ENCODE measurements at regions not wholly inside any gene's neighbourhood (a gene's known extent, or its start where the extent isn't known, plus 50 kb on each side); places are given as distances from the start of the nearest gene placed in this dataset.

DNA sequence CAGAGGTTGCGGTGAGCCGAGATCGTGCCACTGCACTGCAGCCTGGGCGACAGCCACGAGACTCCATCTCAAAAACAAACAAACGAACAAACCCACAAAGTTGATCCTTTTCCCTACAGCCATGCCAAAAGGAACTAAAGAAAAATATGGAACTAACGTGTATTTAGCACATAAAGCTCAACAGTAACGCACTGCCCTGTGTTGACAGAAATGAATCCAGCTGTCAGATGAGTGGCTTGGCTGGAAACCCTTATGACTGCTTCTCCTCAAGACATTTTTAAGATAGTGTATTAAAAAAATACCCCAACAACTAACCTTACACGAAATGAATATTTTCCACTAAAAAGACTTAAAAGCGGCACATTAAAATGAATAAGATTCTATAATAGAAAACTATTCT is 62.9 kb upstream of the TUBA3E start:
- Histone ChIP-seq H3K4me3 (no peak overlapping the region), H3K9ac (no peak overlapping the region), H3F3A (ENCODE audit: insufficient read depth) (no peaks in the 10 kb centered on the region), H3K27ac (no peak overlapping the region), H3K4me1 (ENCODE audit: insufficient read depth) (no peaks in the 10 kb centered on the region), H3K36me3 (ENCODE audit: low read depth) (no peaks in the 10 kb centered on the region), H4K20me1 (ENCODE audit: insufficient read depth) (no peaks in the 10 kb centered on the region), H3K79me2 (ENCODE audit: insufficient read depth) (no peaks in the 10 kb centered on the region), H3K9me3 (ENCODE audit: low read depth) (no peaks in the 10 kb centered on the region), H3K9me2 (ENCODE audit: insufficient read depth) (no peaks in the 10 kb centered on the region), H2AFZ (no peak overlapping the region), H3K4me2 (ENCODE audit: unreplicated experiment) (no peak overlapping the region), H3K27me3 (replicated peaks; ENCODE audit: insufficient read depth) (peaks cover 32% of the 10 kb centered on the region)
- no peak for TF ChIP-seq EZH2phosphoT487 (IDR thresholded peaks at IDR 0.05; ENCODE audit: insufficient read depth, low read depth)
- no peak for TF ChIP-seq EZH2 (IDR thresholded peaks at IDR 0.05; ENCODE audit: insufficient read depth, poor library complexity, severe bottlenecking)
- in situ Hi-C loops (cut with MboI), result no loop called here
- DNase-seq, result no peak
- WGBS, 2 experiments (ENCODE audit: low coverage in 1 of 2, low lambda C conversion rate in 2 of 2, missing lambda C conversion rate in 2 of 2), result 15 to 18% methylated on average over 10 of the region's 10 CpGs

DNA sequence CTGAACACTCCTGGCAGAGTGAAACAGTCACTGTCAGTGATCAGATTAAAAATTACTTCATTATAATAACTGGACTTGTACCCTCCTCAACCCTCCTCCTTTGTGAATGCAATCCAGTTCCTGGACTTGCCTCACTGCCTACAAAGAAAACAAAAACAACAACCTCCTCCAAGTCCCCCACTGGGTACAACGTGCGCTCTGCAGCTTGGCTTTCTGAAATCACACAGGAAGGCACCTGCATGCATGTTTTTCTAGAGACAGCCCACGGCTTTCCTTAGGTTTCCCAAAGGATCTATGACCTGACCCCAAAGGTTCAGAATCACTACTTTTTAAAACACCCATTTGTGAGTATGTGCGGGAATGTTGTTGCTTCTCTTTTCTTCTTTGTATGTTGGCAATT is 61.4 kb upstream of the TUBA3E start:
- no peak overlapping the region for H3K4me3 ChIP-seq
- no peaks in the 10 kb centered on the region for H3K9me3 ChIP-seq (ENCODE audit: low read depth)
- TF ChIP-seq EZH2 (IDR thresholded peaks at IDR 0.05; ENCODE audit: insufficient read depth, poor library complexity, severe bottlenecking), result no peak
- no peaks in the 10 kb centered on the region for H4K20me1 ChIP-seq (ENCODE audit: insufficient read depth)
- no peak overlapping the region for H2AFZ ChIP-seq
- DNase-seq, result no peak
- H3K27ac ChIP-seq, result no peak overlapping the region
- H3K9ac ChIP-seq, result no peak overlapping the region
- 23 to 26% methylated on average over 4 of the region's 4 CpGs for WGBS, 2 experiments (ENCODE audit: low coverage in 1 of 2, low lambda C conversion rate in 2 of 2, missing lambda C conversion rate in 2 of 2)
- no peaks in the 10 kb centered on the region for H3K9me2 ChIP-seq (ENCODE audit: insufficient read depth)
- no peaks in the 10 kb centered on the region for H3K4me1 ChIP-seq (ENCODE audit: insufficient read depth)
- H3K27me3 ChIP-seq (replicated peaks; ENCODE audit: insufficient read depth), result peaks cover 38% of the 10 kb centered on the region
- H3K79me2 ChIP-seq (ENCODE audit: insufficient read depth), result no peaks in the 10 kb centered on the region
- in situ Hi-C loops (cut with MboI), result no loop called here
- no peaks in the 10 kb centered on the region for H3K36me3 ChIP-seq (ENCODE audit: low read depth)
- H3K4me2 ChIP-seq (ENCODE audit: unreplicated experiment), result no peak overlapping the region
- H3F3A ChIP-seq (ENCODE audit: insufficient read depth), result no peaks in the 10 kb centered on the region

DNA sequence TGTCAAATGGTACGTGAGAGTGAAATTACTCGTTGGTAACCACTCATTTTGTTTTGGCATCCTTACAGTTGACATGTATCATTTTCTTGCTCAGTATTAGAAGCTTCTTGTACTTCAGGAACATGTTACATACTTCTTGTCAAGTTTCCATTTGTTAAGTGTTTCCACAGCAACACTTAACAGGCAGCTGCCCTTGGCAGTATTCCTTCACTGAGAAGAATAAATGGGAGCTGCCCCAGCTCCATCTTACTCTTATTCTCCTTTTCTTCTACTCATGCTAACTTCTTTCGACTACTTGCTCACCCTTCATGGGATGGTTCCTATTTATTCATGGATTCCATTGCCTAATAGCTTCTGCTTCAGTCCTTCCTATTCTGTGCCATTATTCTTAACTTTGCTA is 60.1 kb upstream of the TUBA3E start:
- no peak overlapping the region for H3K4me2 ChIP-seq (ENCODE audit: unreplicated experiment)
- no peak overlapping the region for H3K27ac ChIP-seq
- no peak for TF ChIP-seq EZH2 (IDR thresholded peaks at IDR 0.05; ENCODE audit: insufficient read depth, poor library complexity, severe bottlenecking)
- no peaks in the 10 kb centered on the region for H3K79me2 ChIP-seq (ENCODE audit: insufficient read depth)
- 1% methylated on average over 3 of the region's 3 CpGs for WGBS, 2 experiments (ENCODE audit: low coverage in 1 of 2, low lambda C conversion rate in 2 of 2, missing lambda C conversion rate in 2 of 2)
- H3K27me3 ChIP-seq (replicated peaks; ENCODE audit: insufficient read depth), result peaks cover 38% of the 10 kb centered on the region
- H3K4me3 ChIP-seq, result no peak overlapping the region
- no peaks in the 10 kb centered on the region for H3K9me3 ChIP-seq (ENCODE audit: low read depth)
- no peaks in the 10 kb centered on the region for H3K4me1 ChIP-seq (ENCODE audit: insufficient read depth)
- no peak overlapping the region for H3K9ac ChIP-seq
- in situ Hi-C loops (cut with MboI), result no loop called here
- DNase-seq, result no peak
- no peaks in the 10 kb centered on the region for H4K20me1 ChIP-seq (ENCODE audit: insufficient read depth)
- no peaks in the 10 kb centered on the region for H3F3A ChIP-seq (ENCODE audit: insufficient read depth)
- H3K36me3 ChIP-seq (ENCODE audit: low read depth), result no peaks in the 10 kb centered on the region
- no peaks in the 10 kb centered on the region for H3K9me2 ChIP-seq (ENCODE audit: insufficient read depth)
- H2AFZ ChIP-seq, result no peak overlapping the region

DNA sequence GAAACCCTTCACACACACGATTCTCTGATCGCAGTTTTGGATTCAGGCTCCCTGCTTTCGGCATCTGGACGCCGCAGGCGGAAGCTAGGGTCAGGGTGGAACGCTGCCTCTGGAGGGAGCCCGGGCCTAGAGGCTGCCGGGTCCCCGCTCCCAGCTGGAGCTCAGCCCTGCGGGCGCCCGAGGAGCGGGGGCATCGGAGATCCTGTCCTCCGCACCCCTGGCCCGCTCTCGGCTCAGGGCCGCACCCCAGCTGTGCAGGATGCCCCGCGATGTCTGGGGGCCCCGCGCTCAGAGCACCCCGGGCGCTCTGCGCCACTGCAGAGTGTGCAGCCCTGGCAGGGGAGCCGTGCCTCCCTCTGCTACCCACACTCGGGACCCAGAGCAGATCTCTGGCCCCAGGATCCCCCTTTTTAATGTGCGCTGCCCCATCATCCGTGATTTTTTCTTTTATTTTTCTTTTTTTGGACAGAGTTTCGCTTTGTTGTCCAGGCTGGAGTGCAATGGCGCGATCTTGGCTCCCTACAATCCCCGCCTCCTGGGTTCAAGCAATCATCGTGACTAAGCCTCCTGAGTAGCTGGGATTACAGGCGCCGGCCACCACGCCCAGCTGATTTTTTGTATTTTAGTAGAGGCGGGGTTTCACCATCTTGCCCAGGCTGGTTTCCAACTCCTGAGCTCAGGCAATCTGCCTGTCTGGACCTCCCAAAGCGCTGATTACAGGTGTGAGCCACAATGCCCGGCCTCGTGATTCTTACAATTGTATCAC is 54.8 kb upstream of the TUBA3E start:
- DNase-seq, result peak; percentile 6
- Histone ChIP-seq H3K27me3 (replicated peaks; ENCODE audit: insufficient read depth) (peaks cover 48% of the 10 kb centered on the region), H3K9me3 (ENCODE audit: low read depth) (no peaks in the 10 kb centered on the region), H3K9me2 (ENCODE audit: insufficient read depth) (no peaks in the 10 kb centered on the region), H3K4me3 (no peak overlapping the region), H3K4me2 (ENCODE audit: unreplicated experiment) (no peak overlapping the region), H3K4me1 (ENCODE audit: insufficient read depth) (no peaks in the 10 kb centered on the region), H2AFZ (no peak overlapping the region), H3K36me3 (ENCODE audit: low read depth) (no peaks in the 10 kb centered on the region), H3K79me2 (ENCODE audit: insufficient read depth) (no peaks in the 10 kb centered on the region), H4K20me1 (ENCODE audit: insufficient read depth) (no peaks in the 10 kb centered on the region), H3K27ac (no peak overlapping the region), H3K9ac (no peak overlapping the region), H3F3A (ENCODE audit: insufficient read depth) (no peaks in the 10 kb centered on the region)
- WGBS, 2 experiments (ENCODE audit: low coverage in 1 of 2, low lambda C conversion rate in 2 of 2, missing lambda C conversion rate in 2 of 2), result 50 to 53% methylated on average over 37 to 42 of the region's 42 CpGs
- in situ Hi-C loops (cut with MboI), result no loop called here
- no peak for TF ChIP-seq EZH2phosphoT487 (IDR thresholded peaks at IDR 0.05; ENCODE audit: insufficient read depth, low read depth)
- TF ChIP-seq EZH2 (IDR thresholded peaks at IDR 0.05; ENCODE audit: insufficient read depth, poor library complexity, severe bottlenecking), result no peak
